Fibroblast of lung (primary cell): ENCODE measurements at regions not wholly inside any gene's neighbourhood (a gene's known extent, or its start where the extent isn't known, plus 50 kb on each side); places are given as distances from the start of the nearest gene placed in this dataset.

Experiments
- DNase-seq, 2 donors: peaks; one replicate each; pipeline versions ENCODE4 v3.0.0 to v3.0.0-alpha.2; 2010; ENCODE audit warnings: low read depth in 2 of 2
- H2AFZ ChIP-seq: 2 replicates; pipeline ENCODE4 v1.5.1; 2012; ENCODE audit warnings: low read length, control low read depth, inconsistent platforms
- H3K27ac ChIP-seq: 2 replicates; pipeline ENCODE4 v1.5.1; 2011; ENCODE audit warnings: low read length, control low read depth; ENCODE audit not compliant: insufficient read depth
- H3K27me3 ChIP-seq: 2 replicates; pipeline ENCODE4 v1.5.1; 2011; ENCODE audit warnings: mild to moderate bottlenecking, low read length; ENCODE audit not compliant: control insufficient read depth, insufficient read depth
- H3K36me3 ChIP-seq: 2 replicates; pipeline ENCODE4 v1.5.1; 2011; ENCODE audit warnings: low read length; ENCODE audit not compliant: control insufficient read depth, insufficient read depth
- H3K4me1 ChIP-seq: 2 replicates; pipeline ENCODE4 v1.5.1; 2011; ENCODE audit warnings: low read length; ENCODE audit not compliant: control insufficient read depth, insufficient read depth; ENCODE audit errors: extremely low read depth
- H3K4me2 ChIP-seq: 2 replicates; pipeline ENCODE4 v1.5.1; 2011; ENCODE audit warnings: low read length, control low read depth; ENCODE audit not compliant: insufficient read depth; ENCODE audit errors: extremely low read depth
- H3K4me3 ChIP-seq, 4 experiments: fragments of 200-600 bp in 1 of 4; sonication (generic) in 1 of 4; replicated peaks in 1 of 4; 2 replicates each; pipeline ENCODE4 v1.5.1; 2011 to 2016; ENCODE audit warnings: low read length in 4 of 4, low read depth in 3 of 4, mild to moderate bottlenecking in 3 of 4, control low read depth in 2 of 4, inconsistent platforms in 1 of 4, mixed read lengths in 1 of 4; ENCODE audit not compliant: insufficient read depth in 1 of 4; ENCODE audit errors: control extremely low read depth in 1 of 4
- H3K79me2 ChIP-seq: 2 replicates; pipeline ENCODE4 v1.5.1; 2012; ENCODE audit warnings: mild to moderate bottlenecking, low read length, inconsistent platforms; ENCODE audit not compliant: control insufficient read depth, insufficient read depth
- H3K9ac ChIP-seq: 2 replicates; pipeline ENCODE4 v1.5.1; 2011; ENCODE audit warnings: mild to moderate bottlenecking, low read length, control low read depth; ENCODE audit not compliant: insufficient read depth
- H3K9me3 ChIP-seq: 2 replicates; pipeline ENCODE4 v1.5.1; 2012; ENCODE audit warnings: low read depth, low read length; ENCODE audit not compliant: control insufficient read depth, insufficient read depth
- H4K20me1 ChIP-seq: 2 replicates; pipeline ENCODE4 v1.5.1; 2011; ENCODE audit warnings: low read length; ENCODE audit not compliant: control insufficient read depth, insufficient read depth; ENCODE audit errors: extremely low read depth
- CTCF ChIP-seq, 2 donors: IDR thresholded peaks in 1 of 2; conservative IDR thresholded peaks in 1 of 2; 1 replicate in 1 of 2; 2 replicates in 1 of 2; pipeline ENCODE4 v1.5.1; 2011 to 2012; ENCODE audit warnings: low read length in 2 of 2, control low read depth in 1 of 2, inconsistent platforms in 1 of 2, low read depth in 1 of 2, mild to moderate bottlenecking in 1 of 2
- EZH2 ChIP-seq: IDR thresholded peaks from 2 replicates; pipeline ENCODE4 v1.5.1; 2012; ENCODE audit warnings: low read length, control low read depth, mild to moderate bottlenecking; ENCODE audit errors: missing control alignments

GRCh38 chr4:113822555-113823290, 61.2 kb upstream of the CAMK2D start:
- no peaks in the 10 kb centered on the region for H3K27me3 ChIP-seq
- no peaks in the 10 kb centered on the region for H3K9me3 ChIP-seq
- H2AFZ ChIP-seq: no peak overlapping the region
- peak in 1 of 2 donors; percentile 43 for DNase-seq
- H3K4me3 ChIP-seq: no peak overlapping the region
- H3K27ac ChIP-seq: no peak overlapping the region
- H3K79me2 ChIP-seq: no peaks in the 10 kb centered on the region
- H3K4me1 ChIP-seq: peaks cover 16% of the 10 kb centered on the region
- no peaks in the 10 kb centered on the region for H3K36me3 ChIP-seq
- TF ChIP-seq EZH2 (no peak), CTCF (conservative IDR thresholded peaks at IDR 0.05 in 1 of 2, IDR thresholded peaks at IDR 0.05 in 1 of 2; ENCODE audit: low read depth in 1 of 2, low read length in 2 of 2) (no peak)
- H4K20me1 ChIP-seq: no peaks in the 10 kb centered on the region
- no peak overlapping the region for H3K9ac ChIP-seq
- H3K4me2 ChIP-seq: no peak overlapping the region

- H3K4me3 ChIP-seq: no peak overlapping the region
- H3K9ac ChIP-seq: no peak overlapping the region
- peaks cover 16% of the 10 kb centered on the region for H3K4me1 ChIP-seq
- H2AFZ ChIP-seq: no peak overlapping the region
- no peaks in the 10 kb centered on the region for H3K79me2 ChIP-seq
- no peaks in the 10 kb centered on the region for H3K36me3 ChIP-seq
- TF ChIP-seq EZH2 (no peak), CTCF (conservative IDR thresholded peaks at IDR 0.05 in 1 of 2, IDR thresholded peaks at IDR 0.05 in 1 of 2; ENCODE audit: low read depth in 1 of 2, low read length in 2 of 2) (no peak)
- no peaks in the 10 kb centered on the region for H4K20me1 ChIP-seq
- no peaks in the 10 kb centered on the region for H3K27me3 ChIP-seq
- no peaks in the 10 kb centered on the region for H3K9me3 ChIP-seq
- peak in 1 of 2 donors; percentile 79 for DNase-seq
- no peak overlapping the region for H3K4me2 ChIP-seq
- no peak overlapping the region for H3K27ac ChIP-seq
Observed at GRCh38 chr4:113821856-113822255, 60.3 kb upstream of the CAMK2D start.

GRCh38 chr4:113820108-113820507, 58.6 kb upstream of the CAMK2D start:
- Histone ChIP-seq H3K4me3 (no peak overlapping the region), H3K27ac (peak overlapping the region; percentile 34), H3K4me2 (no peak overlapping the region), H2AFZ (peak overlapping the region; percentile 31), H3K4me1 (peaks cover 10% of the 10 kb centered on the region), H4K20me1 (no peaks in the 10 kb centered on the region), H3K36me3 (no peaks in the 10 kb centered on the region), H3K9me3 (no peaks in the 10 kb centered on the region), H3K27me3 (no peaks in the 10 kb centered on the region), H3K79me2 (no peaks in the 10 kb centered on the region), H3K9ac (no peak overlapping the region)
- no peak for DNase-seq
- TF ChIP-seq CTCF (conservative IDR thresholded peaks at IDR 0.05 in 1 of 2, IDR thresholded peaks at IDR 0.05 in 1 of 2; ENCODE audit: low read depth in 1 of 2, low read length in 2 of 2) (no peak), EZH2 (no peak)
